ENCODE measurements at regions not wholly inside any gene's neighbourhood (a gene's known extent, or its start where the extent isn't known, plus 50 kb on each side); places are given as distances from the start of the nearest gene placed in this dataset.

GRCh38 chr14:39615352-39615751 is 183.1 kb upstream of the FBXO33 start:
- no peaks in the 10 kb centered on the region for H3K36me3 ChIP-seq (ENCODE audit: control insufficient read depth in 4 of 4, insufficient read depth in 3 of 4, low read depth in 1 of 4, low read length in 3 of 4)
- no peaks in the 10 kb centered on the region for H3K27me3 ChIP-seq (ENCODE audit: control insufficient read depth in 4 of 4, insufficient read depth in 4 of 4, low read length in 3 of 4)
- no peaks in the 10 kb centered on the region for H3K9me3 ChIP-seq (ENCODE audit: control insufficient read depth in 4 of 4, low read length in 3 of 4)
- H3K4me1 ChIP-seq (ENCODE audit: control insufficient read depth in 4 of 4, insufficient read depth in 4 of 4, low read length in 3 of 4) = no peaks in the 10 kb centered on the region
- 84% methylated on average over 2 of the region's 2 CpGs for WGBS
- DNase-seq (ENCODE audit: low spot score) = no peak
- H3K9ac ChIP-seq (ENCODE audit: low read depth in 1 of 2, low read length in 2 of 2) = no peak overlapping the region
- H3K27ac ChIP-seq (ENCODE audit: low read depth in 1 of 2, low read length in 2 of 2) = no peak overlapping the region
- TF ChIP-seq NR2F2 (IDR thresholded peaks at IDR 0.05) = no peak
- H3K4me3 ChIP-seq (ENCODE audit: low read depth in 1 of 3, low read length in 3 of 3) = no peak overlapping the region

GRCh38 chr14:39614297-39614923 is 182.2 kb upstream of the FBXO33 start:
- WGBS = 74% methylated on average over 3 of the region's 3 CpGs
- H3K27me3 ChIP-seq (ENCODE audit: control insufficient read depth in 4 of 4, insufficient read depth in 4 of 4, low read length in 3 of 4) = no peaks in the 10 kb centered on the region
- no peaks in the 10 kb centered on the region for H3K4me1 ChIP-seq (ENCODE audit: control insufficient read depth in 4 of 4, insufficient read depth in 4 of 4, low read length in 3 of 4)
- no peaks in the 10 kb centered on the region for H3K36me3 ChIP-seq (ENCODE audit: control insufficient read depth in 4 of 4, insufficient read depth in 3 of 4, low read depth in 1 of 4, low read length in 3 of 4)
- TF ChIP-seq EGR1 (IDR thresholded peaks at IDR 0.05; ENCODE audit: low read depth in 2 of 2) (no peak), ZBTB33 (IDR thresholded peaks at IDR 0.05) (no peak), SP1 (IDR thresholded peaks at IDR 0.05) (no peak), MAX (IDR thresholded peaks at IDR 0.05) (no peak), ATF3 (IDR thresholded peaks at IDR 0.05) (no peak)
- DNase-seq (ENCODE audit: low spot score) = no peak
- no peaks in the 10 kb centered on the region for H3K9me3 ChIP-seq (ENCODE audit: control insufficient read depth in 4 of 4, low read length in 3 of 4)
- H3K27ac ChIP-seq (ENCODE audit: low read depth in 1 of 2, low read length in 2 of 2) = no peak overlapping the region
- no peak overlapping the region for H3K4me3 ChIP-seq (ENCODE audit: low read depth in 1 of 3, low read length in 3 of 3)
- H3K9ac ChIP-seq (ENCODE audit: low read depth in 1 of 2, low read length in 2 of 2) = no peak overlapping the region

- TF ChIP-seq RAD21 (IDR thresholded peaks at IDR 0.05) = no peak
- TF ChIP-seq RXRA (IDR thresholded peaks at IDR 0.05) = no peak
- no peak for TF ChIP-seq FOXA1 (IDR thresholded peaks at IDR 0.05)
- TF ChIP-seq ATF3 (IDR thresholded peaks at IDR 0.05) = no peak
- no peak for TF ChIP-seq EGR1 (IDR thresholded peaks at IDR 0.05; ENCODE audit: low read depth in 2 of 2)
- no peak for TF ChIP-seq FOXA2 (IDR thresholded peaks at IDR 0.05)
- TF ChIP-seq REST (IDR thresholded peaks at IDR 0.05) = no peak
- no peak for TF ChIP-seq YY1 (IDR thresholded peaks at IDR 0.05)
- TF ChIP-seq HNF4A (conservative IDR thresholded peaks at IDR 0.05) = no peak
- TF ChIP-seq JUND (IDR thresholded peaks at IDR 0.05) = no peak
- TF ChIP-seq TAF1 (conservative IDR thresholded peaks at IDR 0.05) = no peak
- TF ChIP-seq CTCF (IDR thresholded peaks at IDR 0.05; ENCODE audit: low read depth, low read length, missing input control) = no peak
- no peak for TF ChIP-seq NR2F2 (IDR thresholded peaks at IDR 0.05)
- no peak for TF ChIP-seq GABPA (IDR thresholded peaks at IDR 0.05 in 1 of 2, conservative IDR thresholded peaks at IDR 0.05 in 1 of 2)
- no peak for TF ChIP-seq SP1 (IDR thresholded peaks at IDR 0.05)
- no peak for TF ChIP-seq HNF4G (IDR thresholded peaks at IDR 0.05)
- TF ChIP-seq MAX (IDR thresholded peaks at IDR 0.05) = no peak
- Histone ChIP-seq H3K27ac (ENCODE audit: low read depth in 1 of 2, low read length in 2 of 2) (no peak overlapping the region), H3K9me3 (ENCODE audit: control insufficient read depth in 4 of 4, low read length in 3 of 4) (peaks cover 0 to 1% (median 0%) of the 10 kb centered on the region in 4 donors), H3K9ac (ENCODE audit: low read depth in 1 of 2, low read length in 2 of 2) (no peak overlapping the region), H3K36me3 (ENCODE audit: control insufficient read depth in 4 of 4, insufficient read depth in 3 of 4, low read depth in 1 of 4, low read length in 3 of 4) (no peaks in the 10 kb centered on the region), H3K27me3 (ENCODE audit: control insufficient read depth in 4 of 4, insufficient read depth in 4 of 4, low read length in 3 of 4) (no peaks in the 10 kb centered on the region), H3K4me3 (ENCODE audit: low read depth in 1 of 3, low read length in 3 of 3) (no peak overlapping the region), H3K4me1 (ENCODE audit: control insufficient read depth in 4 of 4, insufficient read depth in 4 of 4, low read length in 3 of 4) (no peaks in the 10 kb centered on the region)
- DNase-seq (ENCODE audit: low spot score) = no peak
Measured at GRCh38 chr14:39609119-39609518, 176.9 kb upstream of the FBXO33 start.
